ENCODE measurements at regions not wholly inside any gene's neighbourhood (a gene's known extent, or its start where the extent isn't known, plus 50 kb on each side); places are given as distances from the start of the nearest gene placed in this dataset.

DNA sequence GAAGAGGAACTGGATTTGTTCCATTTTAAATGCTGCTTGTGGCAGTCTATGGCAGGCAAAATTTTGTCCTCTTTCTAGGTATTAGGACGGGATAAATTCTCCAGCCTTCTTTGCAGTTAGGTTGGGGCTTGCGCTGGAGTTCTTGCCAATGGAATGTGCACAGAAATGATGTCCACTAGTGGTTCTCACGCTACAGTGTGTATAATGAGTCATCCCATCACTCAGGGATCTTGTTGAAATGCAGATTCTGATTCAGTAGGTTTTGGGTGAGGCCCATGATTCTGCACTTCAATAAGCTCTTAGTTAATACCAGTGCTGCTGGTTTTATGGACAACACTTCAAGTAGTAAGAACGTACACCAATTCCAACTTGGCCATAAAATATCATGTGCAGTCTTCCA is 317.6 kb upstream of the KLF4 start:
- H3K27me3 ChIP-seq (replicated peaks in 1 of 4; ENCODE audit: control extremely low read depth in 1 of 4, control insufficient read depth in 3 of 4, insufficient read depth in 4 of 4, low read length in 3 of 4): peaks cover 0 to 5% (median 0%) of the 10 kb centered on the region in 4 experiments
- ATAC-seq (ENCODE audit: low read depth): no peak
- no peaks in the 10 kb centered on the region for H4K20me1 ChIP-seq (ENCODE audit: control insufficient read depth, insufficient read depth, low read length, poor library complexity, severe bottlenecking)
- H3K4me3 Mint-ChIP-seq: no peak overlapping the region
- H3K27ac Mint-ChIP-seq: no peak overlapping the region
- no peaks in the 10 kb centered on the region for H3K9me3 Mint-ChIP-seq (ENCODE audit: insufficient read depth)
- no peaks in the 10 kb centered on the region for H3K9me3 ChIP-seq (ENCODE audit: control extremely low read depth in 1 of 3, control insufficient read depth in 2 of 3, insufficient read depth in 1 of 3, low read length in 2 of 3)
- ChIA-PET POLR2A (no interaction called here), CTCF (no interaction called here)
- no peaks in the 10 kb centered on the region for H3K79me2 ChIP-seq (ENCODE audit: control insufficient read depth, insufficient read depth, low read length)
- no peaks in the 10 kb centered on the region for H3K4me1 Mint-ChIP-seq
- H3K36me3 ChIP-seq (replicated peaks in 1 of 2; ENCODE audit: control extremely low read depth in 1 of 2, control insufficient read depth in 1 of 2, extremely low read depth in 1 of 2, insufficient read depth in 2 of 2, low read length in 1 of 2): no peaks in the 10 kb centered on the region
- no peak overlapping the region for H3K4me3 ChIP-seq (ENCODE audit: control extremely low read depth in 1 of 5, extremely low read depth in 1 of 5, insufficient read depth in 1 of 5, low read depth in 2 of 5, low read length in 4 of 5)
- H3K9ac ChIP-seq (ENCODE audit: low read length): no peak overlapping the region
- H3K4me1 ChIP-seq (ENCODE audit: control insufficient read depth in 2 of 2, insufficient read depth in 2 of 2, low read length in 2 of 2): no peaks in the 10 kb centered on the region
- 83% methylated on average over 3 of the region's 4 CpGs for WGBS (ENCODE audit: insufficient coverage)
- no peak overlapping the region for H3K4me2 ChIP-seq (replicated peaks; ENCODE audit: low read depth, low read length, poor library complexity, severe bottlenecking)
- peaks cover 7% of the 10 kb centered on the region for H3K27me3 Mint-ChIP-seq
- TF ChIP-seq, protein P1, sequence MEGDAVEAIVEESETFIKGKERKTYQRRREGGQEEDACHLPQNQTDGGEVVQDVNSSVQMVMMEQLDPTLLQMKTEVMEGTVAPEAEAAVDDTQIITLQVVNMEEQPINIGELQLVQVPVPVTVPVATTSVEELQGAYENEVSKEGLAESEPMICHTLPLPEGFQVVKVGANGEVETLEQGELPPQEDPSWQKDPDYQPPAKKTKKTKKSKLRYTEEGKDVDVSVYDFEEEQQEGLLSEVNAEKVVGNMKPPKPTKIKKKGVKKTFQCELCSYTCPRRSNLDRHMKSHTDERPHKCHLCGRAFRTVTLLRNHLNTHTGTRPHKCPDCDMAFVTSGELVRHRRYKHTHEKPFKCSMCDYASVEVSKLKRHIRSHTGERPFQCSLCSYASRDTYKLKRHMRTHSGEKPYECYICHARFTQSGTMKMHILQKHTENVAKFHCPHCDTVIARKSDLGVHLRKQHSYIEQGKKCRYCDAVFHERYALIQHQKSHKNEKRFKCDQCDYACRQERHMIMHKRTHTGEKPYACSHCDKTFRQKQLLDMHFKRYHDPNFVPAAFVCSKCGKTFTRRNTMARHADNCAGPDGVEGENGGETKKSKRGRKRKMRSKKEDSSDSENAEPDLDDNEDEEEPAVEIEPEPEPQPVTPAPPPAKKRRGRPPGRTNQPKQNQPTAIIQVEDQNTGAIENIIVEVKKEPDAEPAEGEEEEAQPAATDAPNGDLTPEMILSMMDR (IDR thresholded peaks at IDR 0.05): no peak
- no peak for TF ChIP-seq EZH2 (IDR thresholded peaks at IDR 0.05; ENCODE audit: borderline replicate concordance, insufficient read depth, low read depth, low read length, poor library complexity, severe bottlenecking)
- H2AFZ ChIP-seq (ENCODE audit: insufficient read depth, low read depth, low read length, poor library complexity, severe bottlenecking): no peak overlapping the region
- intact Hi-C loops (cut with micrococcal nuclease): no loop called here
- no peak for DNase-seq
- no peak overlapping the region for H3K27ac ChIP-seq (ENCODE audit: low read length in 2 of 2)

DNA sequence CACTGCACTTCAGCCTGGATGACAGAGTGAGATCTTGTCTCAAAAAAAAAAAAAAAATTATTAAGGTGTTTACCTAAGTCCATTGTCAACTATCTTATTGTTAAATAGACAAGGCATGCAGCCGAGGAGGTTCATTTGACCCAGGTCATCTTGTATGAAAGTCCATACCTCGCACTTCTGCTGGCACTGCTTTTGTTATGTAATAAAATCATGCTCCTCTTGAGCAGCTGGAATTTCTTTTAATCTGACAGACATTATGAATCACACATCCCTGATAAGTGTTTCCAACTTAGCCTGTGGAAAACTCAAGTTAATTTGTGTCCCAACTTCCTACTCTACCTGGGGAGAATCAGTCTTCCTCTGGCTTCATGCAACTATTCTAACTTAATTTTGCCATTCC is 315.6 kb upstream of the KLF4 start:
- no peak for DNase-seq
- POLR2A ChIA-PET: no interaction called here
- intact Hi-C loops (cut with micrococcal nuclease): no loop called here

More for the DNA sequence above, 315.6 kb upstream of the KLF4 start:
- Histone ChIP-seq H2AFZ (ENCODE audit: insufficient read depth, low read depth, low read length, poor library complexity, severe bottlenecking) (no peak overlapping the region), H3K4me1 (ENCODE audit: control insufficient read depth in 2 of 2, insufficient read depth in 2 of 2, low read length in 2 of 2) (no peaks in the 10 kb centered on the region), H3K27me3 (replicated peaks in 1 of 4; ENCODE audit: control extremely low read depth in 1 of 4, control insufficient read depth in 3 of 4, insufficient read depth in 4 of 4, low read length in 3 of 4) (peaks cover 0 to 5% (median 0%) of the 10 kb centered on the region in 4 experiments), H3K9me3 (ENCODE audit: control extremely low read depth in 1 of 3, control insufficient read depth in 2 of 3, insufficient read depth in 1 of 3, low read length in 2 of 3) (no peaks in the 10 kb centered on the region), H3K9ac (ENCODE audit: low read length) (no peak overlapping the region), H3K36me3 (replicated peaks in 1 of 2; ENCODE audit: control extremely low read depth in 1 of 2, control insufficient read depth in 1 of 2, extremely low read depth in 1 of 2, insufficient read depth in 2 of 2, low read length in 1 of 2) (no peaks in the 10 kb centered on the region), H4K20me1 (ENCODE audit: control insufficient read depth, insufficient read depth, low read length, poor library complexity, severe bottlenecking) (no peaks in the 10 kb centered on the region), H3K4me2 (replicated peaks; ENCODE audit: low read depth, low read length, poor library complexity, severe bottlenecking) (no peak overlapping the region), H3K79me2 (ENCODE audit: control insufficient read depth, insufficient read depth, low read length) (no peaks in the 10 kb centered on the region), H3K27ac (ENCODE audit: low read length in 2 of 2) (no peak overlapping the region), H3K4me3 (ENCODE audit: control extremely low read depth in 1 of 5, extremely low read depth in 1 of 5, insufficient read depth in 1 of 5, low read depth in 2 of 5, low read length in 4 of 5) (no peak overlapping the region)
- peaks cover 7% of the 10 kb centered on the region for H3K27me3 Mint-ChIP-seq
- no peaks in the 10 kb centered on the region for H3K9me3 Mint-ChIP-seq (ENCODE audit: insufficient read depth)
- H3K4me1 Mint-ChIP-seq: no peaks in the 10 kb centered on the region
- no peak overlapping the region for H3K4me3 Mint-ChIP-seq
- CTCF ChIA-PET: no interaction called here
- TF ChIP-seq, protein P1 (IDR thresholded peaks at IDR 0.05): no peak
- TF ChIP-seq EZH2 (IDR thresholded peaks at IDR 0.05; ENCODE audit: borderline replicate concordance, insufficient read depth, low read depth, low read length, poor library complexity, severe bottlenecking): no peak
- H3K27ac Mint-ChIP-seq: no peak overlapping the region
- WGBS (ENCODE audit: insufficient coverage): no CpG with 5 or more reads among the region's 2 CpGs
- ATAC-seq (ENCODE audit: low read depth): no peak

Data from B cell (primary cell).